Natural killer cell (primary cell): ENCODE measurements at regions not wholly inside any gene's neighbourhood (a gene's known extent, or its start where the extent isn't known, plus 50 kb on each side); places are given as distances from the start of the nearest gene placed in this dataset.

Experiments used
- ATAC-seq, 3 donors: fragments of 150-1000 bp in 2 of 3; fragments of 200-7000 bp in 1 of 3; cut with Tn5 transposase; 1 replicate in 1 of 3; 2 replicates in 2 of 3; pipeline ENCODE4 v1.10.0; 2021; ENCODE audit warnings: mild to moderate bottlenecking in 2 of 3, moderate library complexity in 2 of 3
- DNase-seq, 2 donors: peaks; one replicate each; pipeline versions ENCODE4 v3.0.0 to v3.0.0-alpha.2; 2013 to 2021; ENCODE audit warnings: mixed read lengths in 1 of 2
- H3K27ac ChIP-seq: one replicate; pipeline ENCODE4 v1.5.1; 2013; ENCODE audit warnings: mild to moderate bottlenecking, low read length
- H3K27me3 ChIP-seq: one replicate; pipeline ENCODE4 v1.6.1; 2013; ENCODE audit warnings: low read length; ENCODE audit not compliant: control insufficient read depth, insufficient read depth
- H3K36me3 ChIP-seq: one replicate; pipeline ENCODE4 v1.6.1; 2013; ENCODE audit warnings: low read length; ENCODE audit not compliant: control insufficient read depth, insufficient read depth
- H3K4me1 ChIP-seq: one replicate; pipeline ENCODE4 v1.6.1; 2013; ENCODE audit warnings: low read length; ENCODE audit not compliant: control insufficient read depth, insufficient read depth
- H3K4me3 ChIP-seq: one replicate; pipeline ENCODE4 v1.5.1; 2013; ENCODE audit warnings: low read length
- H3K9me3 ChIP-seq: one replicate; pipeline ENCODE4 v1.6.1; 2013; ENCODE audit warnings: low read length; ENCODE audit not compliant: control insufficient read depth, insufficient read depth
- H3K27ac Mint-ChIP-seq, 2 donors: one replicate each; pipeline ENCODE4 v1.8.0; 2022; ENCODE audit warnings: mild to moderate bottlenecking in 2 of 2, mixed read lengths in 2 of 2, moderate library complexity in 1 of 2
- H3K27me3 Mint-ChIP-seq, 2 donors: one replicate each; pipeline ENCODE4 v1.8.0; 2022; ENCODE audit warnings: low read depth in 2 of 2, mixed read lengths in 2 of 2
- H3K36me3 Mint-ChIP-seq: one replicate; pipeline ENCODE4 v1.8.0; 2022; ENCODE audit warnings: mixed read lengths
- H3K4me1 Mint-ChIP-seq, 2 donors: one replicate each; pipeline ENCODE4 v1.8.0; 2022; ENCODE audit warnings: mixed read lengths in 2 of 2
- H3K4me3 Mint-ChIP-seq: one replicate; pipeline ENCODE4 v1.8.0; 2022; ENCODE audit warnings: mild to moderate bottlenecking, moderate library complexity, mixed read lengths
- H3K9me3 Mint-ChIP-seq, 2 donors: one replicate each; pipeline ENCODE4 v1.8.0; 2022; ENCODE audit warnings: mixed read lengths in 2 of 2
- WGBS: methylation state at CpG from one replicate; pipeline ENCODE4 v1.1.7; 2013; ENCODE audit warnings: missing lambda C conversion rate; ENCODE audit not compliant: insufficient coverage; 5-methylcytosine and 5-hydroxymethylcytosine counted together
- intact Hi-C: fragments of 100-400 bp; cut with micrococcal nuclease; formaldehyde crosslinking; loops from one replicate; pipeline ENCODE4 v1.14.2; 2022
- TF ChIP-seq, protein P1 (sequence below): fragments of 200-600 bp; IDR thresholded peaks from one replicate; pipeline ENCODE4 v1.8.0; 2022; ENCODE audit warnings: antibody characterized with exemption

DNA sequence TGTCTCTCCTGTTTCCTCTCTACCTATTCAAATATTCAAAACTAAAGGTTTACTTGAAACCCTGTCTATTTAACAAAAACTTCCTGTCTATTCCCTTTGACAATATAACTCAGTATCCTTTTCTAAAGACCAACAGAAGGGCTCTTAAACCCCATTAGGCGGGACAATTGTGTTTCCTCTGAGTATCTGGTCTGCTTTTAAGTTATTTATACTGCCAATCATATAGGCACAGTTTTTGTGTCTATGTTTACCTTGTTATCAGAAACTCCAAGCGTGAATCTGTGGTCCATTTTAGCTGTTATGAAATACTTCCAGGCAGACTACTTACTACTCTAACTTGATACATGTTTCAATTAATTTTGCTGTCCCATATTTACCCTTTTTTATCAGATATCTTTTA is 350.0 kb upstream of the CTSO start:
- Mint-ChIP-seq H3K4me3 (no peak overlapping the region), H3K27me3 (no peaks in the 10 kb centered on the region), H3K36me3 (no peaks in the 10 kb centered on the region), H3K9me3 (peaks cover 13 to 15% of the 10 kb centered on the region in 2 donors), H3K4me1 (no peaks in the 10 kb centered on the region), H3K27ac (no peak overlapping the region)
- ATAC-seq (no peak), DNase-seq (no peak)
- 80% methylated on average over 2 of the region's 2 CpGs for WGBS
- intact Hi-C loops = no loop called here
- no peaks in the 10 kb centered on the region for H3K9me3 ChIP-seq
- TF ChIP-seq, protein P1, sequence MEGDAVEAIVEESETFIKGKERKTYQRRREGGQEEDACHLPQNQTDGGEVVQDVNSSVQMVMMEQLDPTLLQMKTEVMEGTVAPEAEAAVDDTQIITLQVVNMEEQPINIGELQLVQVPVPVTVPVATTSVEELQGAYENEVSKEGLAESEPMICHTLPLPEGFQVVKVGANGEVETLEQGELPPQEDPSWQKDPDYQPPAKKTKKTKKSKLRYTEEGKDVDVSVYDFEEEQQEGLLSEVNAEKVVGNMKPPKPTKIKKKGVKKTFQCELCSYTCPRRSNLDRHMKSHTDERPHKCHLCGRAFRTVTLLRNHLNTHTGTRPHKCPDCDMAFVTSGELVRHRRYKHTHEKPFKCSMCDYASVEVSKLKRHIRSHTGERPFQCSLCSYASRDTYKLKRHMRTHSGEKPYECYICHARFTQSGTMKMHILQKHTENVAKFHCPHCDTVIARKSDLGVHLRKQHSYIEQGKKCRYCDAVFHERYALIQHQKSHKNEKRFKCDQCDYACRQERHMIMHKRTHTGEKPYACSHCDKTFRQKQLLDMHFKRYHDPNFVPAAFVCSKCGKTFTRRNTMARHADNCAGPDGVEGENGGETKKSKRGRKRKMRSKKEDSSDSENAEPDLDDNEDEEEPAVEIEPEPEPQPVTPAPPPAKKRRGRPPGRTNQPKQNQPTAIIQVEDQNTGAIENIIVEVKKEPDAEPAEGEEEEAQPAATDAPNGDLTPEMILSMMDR = no peak
- no peaks in the 10 kb centered on the region for H3K4me1 ChIP-seq
- no peaks in the 10 kb centered on the region for H3K36me3 ChIP-seq
- no peak overlapping the region for H3K27ac ChIP-seq
- no peaks in the 10 kb centered on the region for H3K27me3 ChIP-seq
- no peak overlapping the region for H3K4me3 ChIP-seq

DNA sequence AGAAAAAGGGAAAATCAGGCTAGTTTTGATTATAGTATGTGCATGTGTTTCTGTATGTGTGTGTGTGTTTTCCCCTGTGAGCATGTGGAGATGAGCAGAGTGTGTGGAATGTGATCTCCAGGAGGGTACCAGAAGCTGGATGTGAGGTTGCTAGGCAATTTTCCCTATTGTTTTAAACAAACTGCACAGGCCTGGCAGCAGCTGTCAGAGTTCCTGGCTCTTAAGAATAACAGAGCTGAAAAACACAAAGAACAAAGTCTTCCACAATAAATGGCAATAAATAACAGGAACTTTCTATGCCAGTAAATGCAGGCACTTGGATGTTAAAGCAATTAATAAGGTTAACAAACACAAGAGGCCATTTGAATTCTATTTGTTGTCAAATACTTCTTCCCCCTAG is 344.6 kb upstream of the CTSO start:
- Mint-ChIP-seq H3K36me3 (no peaks in the 10 kb centered on the region), H3K27me3 (no peaks in the 10 kb centered on the region), H3K4me1 (no peaks in the 10 kb centered on the region), H3K9me3 (peaks cover 6 to 15% of the 10 kb centered on the region in 2 donors), H3K4me3 (no peak overlapping the region), H3K27ac (no peak overlapping the region)
- Histone ChIP-seq H3K36me3 (no peaks in the 10 kb centered on the region), H3K27ac (no peak overlapping the region), H3K27me3 (no peaks in the 10 kb centered on the region), H3K4me1 (no peaks in the 10 kb centered on the region), H3K9me3 (no peaks in the 10 kb centered on the region), H3K4me3 (no peak overlapping the region)
- no peak for ATAC-seq
- TF ChIP-seq, protein P1 = no peak
- DNase-seq = no peak
- intact Hi-C loops = no loop called here

DNA sequence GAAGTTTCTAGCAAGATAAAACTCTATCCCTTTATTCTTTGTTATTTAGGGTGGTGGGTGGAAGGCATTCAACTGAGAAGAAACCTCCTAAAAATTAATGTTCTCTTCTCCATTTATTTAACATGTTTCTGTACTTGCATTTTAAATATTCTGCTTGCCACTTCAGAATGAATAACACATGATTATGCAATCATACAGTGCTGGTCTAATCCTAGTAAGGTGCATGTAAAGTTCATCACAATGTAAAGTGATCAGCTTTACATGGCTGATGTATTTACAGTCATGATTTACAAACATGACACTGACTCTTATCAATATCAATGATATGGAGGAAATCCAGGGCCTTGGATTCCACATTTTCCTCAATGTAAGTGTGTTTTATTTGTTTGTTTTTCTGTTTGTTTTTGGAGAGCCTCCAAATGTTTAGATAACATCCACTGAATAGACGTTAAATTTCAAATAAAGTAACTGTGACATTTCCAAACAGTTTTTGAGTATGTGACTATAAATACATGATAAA is 342.1 kb upstream of the CTSO start:
- no CpG with 5 or more reads among the region's 1 CpG for WGBS
- no peaks in the 10 kb centered on the region for H3K27me3 ChIP-seq
- no peaks in the 10 kb centered on the region for H3K27me3 Mint-ChIP-seq
- no peaks in the 10 kb centered on the region for H3K4me1 Mint-ChIP-seq
- H3K27ac ChIP-seq = no peak overlapping the region
- no peaks in the 10 kb centered on the region for H3K36me3 ChIP-seq
- TF ChIP-seq, protein P1 = no peak
- DNase-seq = no peak
- intact Hi-C loops = no loop called here
- H3K36me3 Mint-ChIP-seq = no peaks in the 10 kb centered on the region
- H3K9me3 ChIP-seq = no peaks in the 10 kb centered on the region
- ATAC-seq = no peak
- no peak overlapping the region for H3K4me3 Mint-ChIP-seq
- no peak overlapping the region for H3K4me3 ChIP-seq
- H3K4me1 ChIP-seq = no peaks in the 10 kb centered on the region
- H3K27ac Mint-ChIP-seq = no peak overlapping the region
- peaks cover 5 to 11% of the 10 kb centered on the region in 2 donors for H3K9me3 Mint-ChIP-seq

DNA sequence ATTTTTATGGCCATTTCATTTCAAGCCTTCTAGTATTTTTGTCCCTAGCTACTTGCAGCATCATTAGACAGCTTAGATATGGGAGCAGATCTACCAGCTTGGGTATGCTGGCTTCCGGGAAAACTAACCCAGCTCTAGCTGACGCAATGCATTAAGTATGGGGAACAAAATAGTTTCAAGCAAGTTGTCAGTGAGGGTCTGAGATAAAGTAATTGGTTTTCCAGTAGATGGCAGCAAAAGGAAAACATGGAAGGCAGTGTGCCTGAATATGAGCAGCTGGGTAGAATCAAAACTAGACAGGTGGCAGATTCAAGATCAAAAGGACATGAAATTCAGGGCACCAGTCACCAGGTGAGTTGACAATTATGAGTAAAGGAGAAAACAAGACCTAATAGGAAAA is 340.9 kb upstream of the CTSO start:
- WGBS = 32% methylated on average over 2 of the region's 2 CpGs
- no peak for DNase-seq
- peaks cover 5 to 11% of the 10 kb centered on the region in 2 donors for H3K9me3 Mint-ChIP-seq
- H3K4me3 ChIP-seq = no peak overlapping the region
- no peaks in the 10 kb centered on the region for H3K27me3 Mint-ChIP-seq
- H3K4me1 Mint-ChIP-seq = no peaks in the 10 kb centered on the region
- no peak overlapping the region for H3K27ac Mint-ChIP-seq
- intact Hi-C loops = no loop called here
- H3K36me3 ChIP-seq = no peaks in the 10 kb centered on the region
- H3K4me3 Mint-ChIP-seq = no peak overlapping the region
- no peaks in the 10 kb centered on the region for H3K27me3 ChIP-seq
- no peak overlapping the region for H3K27ac ChIP-seq
- no peaks in the 10 kb centered on the region for H3K36me3 Mint-ChIP-seq
- TF ChIP-seq, protein P1 = no peak
- no peaks in the 10 kb centered on the region for H3K9me3 ChIP-seq
- H3K4me1 ChIP-seq = no peaks in the 10 kb centered on the region
- no peak for ATAC-seq
